ENCODE measurements at regions not wholly inside any gene's neighbourhood (a gene's known extent, or its start where the extent isn't known, plus 50 kb on each side); places are given as distances from the start of the nearest gene placed in this dataset.
A peak's percentile ranks its signal among the peaks of the same experiment; 100 is the strongest.

- H3K36me3 ChIP-seq: no peaks in the 10 kb centered on the region
- H3K4me1 ChIP-seq: peaks cover 15 to 23% of the 10 kb centered on the region in 2 donors
- intact Hi-C loops (cut with DNase I; ENCODE audit: low total_unique reads): no loop called here
- no peaks in the 10 kb centered on the region for H3K27me3 ChIP-seq
- H3K9me3 ChIP-seq: peaks cover 0 to 5% of the 10 kb centered on the region in 2 donors
- no peak for DNase-seq
- H3K27ac ChIP-seq: no peak overlapping the region
- H3K4me3 ChIP-seq: no peak overlapping the region
- TF ChIP-seq POLR2A (IDR thresholded peaks at IDR 0.05) (no peak), CTCF (IDR thresholded peaks at IDR 0.05) (no peak)
These were observed 269.6 kb upstream of the KLF14 start for GRCh38 chr7:131003634-131004033.

- Histone ChIP-seq H3K36me3 (no peaks in the 10 kb centered on the region), H3K9me3 (peaks cover 0 to 5% of the 10 kb centered on the region in 2 donors), H3K27ac (no peak overlapping the region), H3K27me3 (no peaks in the 10 kb centered on the region), H3K4me1 (peaks cover 15 to 16% of the 10 kb centered on the region in 2 donors), H3K4me3 (no peak overlapping the region)
- TF ChIP-seq CTCF (IDR thresholded peaks at IDR 0.05) (no peak), POLR2A (IDR thresholded peaks at IDR 0.05) (no peak)
- DNase-seq: no peak
- intact Hi-C loops (cut with DNase I; ENCODE audit: low total_unique reads): no loop called here
These were observed 270.4 kb upstream of the KLF14 start for GRCh38 chr7:131004371-131004770.

DNA sequence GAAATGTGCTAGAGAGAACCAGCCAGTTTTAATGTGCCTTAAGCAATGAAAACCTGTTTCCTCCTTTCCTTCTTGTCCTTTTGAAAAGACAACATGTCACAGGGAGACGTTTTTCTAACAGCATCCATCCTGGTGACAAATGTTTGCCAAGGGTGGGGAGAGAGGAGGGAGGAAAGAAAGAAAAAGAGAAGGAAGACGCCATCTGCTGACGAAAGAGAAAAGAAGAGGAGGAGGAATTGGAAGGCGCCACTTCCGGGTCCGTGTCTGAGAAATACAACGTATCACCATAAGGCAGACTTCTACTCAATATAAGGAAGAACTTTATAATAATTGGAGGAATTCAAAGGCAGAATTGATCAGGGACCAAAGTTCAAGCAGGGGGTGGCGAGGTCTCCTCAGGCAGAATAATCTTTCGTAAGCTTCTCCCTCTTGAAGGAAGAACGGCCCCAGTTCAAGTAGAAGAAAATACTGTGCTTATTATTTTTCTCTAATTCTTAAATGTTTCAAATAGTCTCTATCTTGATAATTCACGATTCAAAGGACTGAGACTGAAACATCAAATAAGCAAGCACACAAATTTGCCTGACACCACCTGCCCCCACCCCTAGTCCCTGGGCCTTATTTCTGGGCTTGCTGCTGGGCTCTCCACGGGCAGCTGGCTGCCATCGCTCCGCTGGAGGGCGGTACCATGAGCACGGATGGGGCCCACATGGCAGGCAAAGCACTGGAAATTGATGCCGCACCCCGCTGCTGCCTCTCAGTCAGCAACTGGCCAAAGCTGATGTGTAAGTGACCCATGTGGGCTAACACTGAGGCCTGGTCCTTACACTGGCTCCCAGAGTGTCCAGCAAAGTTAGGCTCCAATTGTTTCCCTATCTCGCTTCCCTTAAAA is 273.7 kb upstream of the KLF14 start:
- DNase-seq: peak; percentile 53 to 58
- TF ChIP-seq CTCF (IDR thresholded peaks at IDR 0.05) (peak; percentile 57 to 65 (median 63)), POLR2A (IDR thresholded peaks at IDR 0.05) (no peak)
- Histone ChIP-seq H3K9me3 (peaks cover 0 to 1% of the 10 kb centered on the region in 2 donors), H3K27me3 (no peaks in the 10 kb centered on the region), H3K4me1 (peaks cover 14 to 20% of the 10 kb centered on the region in 2 donors), H3K27ac (peak overlapping the region; percentile 70 to 83), H3K4me3 (no peak overlapping the region), H3K36me3 (no peaks in the 10 kb centered on the region)
- intact Hi-C loops (cut with DNase I; ENCODE audit: low total_unique reads): no loop called here

DNA sequence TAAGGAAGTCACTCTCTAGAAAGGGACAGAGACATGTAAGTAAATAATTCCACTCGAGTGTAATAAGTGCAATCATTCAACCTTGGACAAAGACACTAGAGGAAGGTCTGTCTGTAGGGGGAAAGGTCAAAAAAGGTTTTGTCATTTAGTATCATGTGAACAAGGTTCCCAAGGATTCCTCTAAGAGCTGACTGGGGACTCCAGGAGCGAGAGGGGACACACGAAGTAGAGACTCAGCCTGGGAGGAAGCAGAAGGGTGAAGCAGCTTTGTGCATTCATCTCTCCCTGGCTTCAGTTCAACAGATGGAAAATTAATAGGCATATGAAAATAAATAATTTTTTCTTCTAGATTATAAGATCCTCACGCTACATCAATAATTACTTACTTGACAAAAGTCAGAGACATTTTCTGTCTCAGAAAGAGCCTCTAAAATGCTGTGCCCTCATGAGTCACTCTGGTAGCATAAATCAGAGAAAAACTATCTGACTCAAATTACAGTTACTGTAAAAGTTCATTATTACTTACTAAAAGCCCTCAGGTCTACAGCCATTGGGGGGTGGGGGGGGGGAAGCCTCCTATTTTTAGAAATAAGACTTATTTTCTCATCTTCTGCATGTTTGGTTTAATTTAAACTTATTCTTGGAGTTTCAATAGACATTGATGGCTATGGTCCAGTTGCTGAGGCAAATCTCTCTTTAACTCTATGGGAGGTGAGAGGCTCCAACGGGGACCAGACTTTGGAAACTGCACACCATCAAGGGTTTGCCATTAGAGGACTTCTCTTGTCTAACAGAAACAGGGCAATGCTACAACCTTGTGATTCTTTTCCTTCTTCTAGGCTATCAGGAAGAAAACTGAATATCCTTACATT is 275.1 kb upstream of the KLF14 start:
- Histone ChIP-seq H3K36me3 (no peaks in the 10 kb centered on the region), H3K27ac (peak overlapping the region; percentile 70 to 83), H3K27me3 (no peaks in the 10 kb centered on the region), H3K9me3 (no peaks in the 10 kb centered on the region), H3K4me3 (no peak overlapping the region), H3K4me1 (peaks cover 18 to 25% of the 10 kb centered on the region in 2 donors)
- TF ChIP-seq POLR2A (IDR thresholded peaks at IDR 0.05): no peak
- TF ChIP-seq CTCF (IDR thresholded peaks at IDR 0.05): no peak
- DNase-seq: no peak
- intact Hi-C loops (cut with DNase I; ENCODE audit: low total_unique reads): no loop called here
